ENCODE measurements at regions not wholly inside any gene's neighbourhood (a gene's known extent, or its start where the extent isn't known, plus 50 kb on each side); places are given as distances from the start of the nearest gene placed in this dataset.

- Histone ChIP-seq H3K9ac (replicated peaks; ENCODE audit: extremely low read depth, insufficient read depth, low read length) (no peak overlapping the region), H2AFZ (ENCODE audit: low read depth, low read length) (no peak overlapping the region), H3K4me2 (ENCODE audit: insufficient read depth, low read length) (no peak overlapping the region), H3K9me1 (replicated peaks; ENCODE audit: control insufficient read depth, extremely low read depth, insufficient read depth, low read length) (no peaks in the 10 kb centered on the region), H3K36me3 (ENCODE audit: control insufficient read depth in 2 of 2, extremely low read depth in 1 of 2, insufficient read depth in 2 of 2, low read length in 2 of 2) (no peaks in the 10 kb centered on the region), H3K4me3 (replicated peaks in 1 of 3; ENCODE audit: insufficient read depth in 1 of 3, low read depth in 1 of 3, low read length in 3 of 3) (no peak overlapping the region), H3K79me2 (ENCODE audit: control insufficient read depth, insufficient read depth, low read length) (no peaks in the 10 kb centered on the region), H3K9me3 (replicated peaks; ENCODE audit: control insufficient read depth, insufficient read depth, low read length) (no peaks in the 10 kb centered on the region), H3K4me1 (ENCODE audit: control insufficient read depth, extremely low read depth, insufficient read depth, low read length) (peaks cover 6% of the 10 kb centered on the region), H3K27ac (ENCODE audit: insufficient read depth, low read depth, low read length) (no peak overlapping the region), H4K20me1 (replicated peaks; ENCODE audit: control insufficient read depth, extremely low read depth, insufficient read depth, low read length) (no peaks in the 10 kb centered on the region), H3K27me3 (ENCODE audit: control insufficient read depth in 2 of 2, insufficient read depth in 2 of 2, low read length in 2 of 2) (no peaks in the 10 kb centered on the region)
- ChIA-PET CTCF (interaction anchor here (1.0 to 1.1 kb wide), 2 partner anchors 14 to 142 kb away, joined by 3 to 5 read pairs; no protein-coding TSS in a partner anchor), POLR2A (no interaction called here)
- TF ChIP-seq GATA2 (IDR thresholded peaks at IDR 0.05; ENCODE audit: insufficient read depth, insufficient read length, low read depth, low read length) = no peak
- TF ChIP-seq MYC (IDR thresholded peaks at IDR 0.05; ENCODE audit: low read depth, low read length) = no peak
- TF ChIP-seq, protein P1, sequence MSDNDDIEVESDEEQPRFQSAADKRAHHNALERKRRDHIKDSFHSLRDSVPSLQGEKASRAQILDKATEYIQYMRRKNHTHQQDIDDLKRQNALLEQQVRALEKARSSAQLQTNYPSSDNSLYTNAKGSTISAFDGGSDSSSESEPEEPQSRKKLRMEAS (IDR thresholded peaks at IDR 0.05; ENCODE audit: insufficient read depth, insufficient read length) = no peak
- no peak for TF ChIP-seq FOS (IDR thresholded peaks at IDR 0.05; ENCODE audit: borderline replicate concordance, insufficient read depth, low read length)
- TF ChIP-seq EZH2 (IDR thresholded peaks at IDR 0.05; ENCODE audit: borderline replicate concordance, low read depth, low read length, severe bottlenecking) = no peak
- TF ChIP-seq POLR2A (IDR thresholded peaks at IDR 0.05; ENCODE audit: low read depth, low read length) = no peak
- TF ChIP-seq POLR2AphosphoS5 (IDR thresholded peaks at IDR 0.05; ENCODE audit: insufficient read depth, low read depth, low read length) = no peak
- TF ChIP-seq, protein P2, sequence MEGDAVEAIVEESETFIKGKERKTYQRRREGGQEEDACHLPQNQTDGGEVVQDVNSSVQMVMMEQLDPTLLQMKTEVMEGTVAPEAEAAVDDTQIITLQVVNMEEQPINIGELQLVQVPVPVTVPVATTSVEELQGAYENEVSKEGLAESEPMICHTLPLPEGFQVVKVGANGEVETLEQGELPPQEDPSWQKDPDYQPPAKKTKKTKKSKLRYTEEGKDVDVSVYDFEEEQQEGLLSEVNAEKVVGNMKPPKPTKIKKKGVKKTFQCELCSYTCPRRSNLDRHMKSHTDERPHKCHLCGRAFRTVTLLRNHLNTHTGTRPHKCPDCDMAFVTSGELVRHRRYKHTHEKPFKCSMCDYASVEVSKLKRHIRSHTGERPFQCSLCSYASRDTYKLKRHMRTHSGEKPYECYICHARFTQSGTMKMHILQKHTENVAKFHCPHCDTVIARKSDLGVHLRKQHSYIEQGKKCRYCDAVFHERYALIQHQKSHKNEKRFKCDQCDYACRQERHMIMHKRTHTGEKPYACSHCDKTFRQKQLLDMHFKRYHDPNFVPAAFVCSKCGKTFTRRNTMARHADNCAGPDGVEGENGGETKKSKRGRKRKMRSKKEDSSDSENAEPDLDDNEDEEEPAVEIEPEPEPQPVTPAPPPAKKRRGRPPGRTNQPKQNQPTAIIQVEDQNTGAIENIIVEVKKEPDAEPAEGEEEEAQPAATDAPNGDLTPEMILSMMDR (IDR thresholded peaks at IDR 0.05; ENCODE audit: extremely low read depth in 1 of 2, insufficient read depth in 1 of 2, low read depth in 1 of 2, low read length in 2 of 2) = no peak
- no peak for TF ChIP-seq JUN (IDR thresholded peaks at IDR 0.05; ENCODE audit: borderline replicate concordance, insufficient read depth, insufficient read length, low read depth)
- no TSS peak for BruUV-seq (replicated peaks)
- dilution Hi-C loops (cut with MboI; ENCODE audit: extremely low pct_ligation_motif_present, low sequenced_read_pairs) = no loop called here
- FAIRE-seq (no peak), DNase-seq (ENCODE audit: low read depth, low spot score) (no peak)
- intact Hi-C loops (cut with micrococcal nuclease) = no loop called here
Observed at GRCh38 chr6:43936476-43936875, 166.5 kb downstream of the VEGFA start.

Measured in endothelial cell of umbilical vein (primary cell).